CD4-positive, alpha-beta T cell (primary cell): ENCODE measurements at regions not wholly inside any gene's neighbourhood (a gene's known extent, or its start where the extent isn't known, plus 50 kb on each side); places are given as distances from the start of the nearest gene placed in this dataset.

Source experiments
- ATAC-seq: fragments of 200-7000 bp; cut with Tn5 transposase; one replicate; pipeline ENCODE4 v1.10.0; 2022; ENCODE audit warnings: mild to moderate bottlenecking; ENCODE audit not compliant: poor library complexity
- CTCF ChIA-PET: fragments of 350-600 bp; sonication (Branson Sonifier 250); formaldehyde crosslinking; loops from one replicate; lab custom pipeline; 2021; ENCODE audit warnings: antibody characterized with exemption, inconsistent platforms; lab: Charles Lee
- POLR2A ChIA-PET: fragments of 350-600 bp; sonication (Branson Sonifier 250); formaldehyde crosslinking; loops from one replicate; lab custom pipeline; 2021; ENCODE audit warnings: antibody characterized with exemption, inconsistent platforms; lab: Charles Lee
- DNase-seq, 14 experiments: peaks; one replicate each; pipeline ENCODE4 v3.0.0-alpha.2; 2013 to 2020; ENCODE audit warnings: mixed read lengths in 2 of 14
- H3K27ac ChIP-seq, 2 donors: one replicate each; pipeline versions ENCODE4 v1.5.1 to v1.7.0; 2013; ENCODE audit warnings: low read length in 2 of 2, low read depth in 1 of 2, mild to moderate bottlenecking in 1 of 2
- H3K27me3 ChIP-seq, 2 experiments: 1 replicate in 1 of 2; 2 replicates in 1 of 2; pipeline versions ENCODE4 v1.6.1 to v1.7.0; 2013; ENCODE audit warnings: low read length in 2 of 2, control low read depth in 1 of 2, mild to moderate bottlenecking in 1 of 2, moderate library complexity in 1 of 2; ENCODE audit not compliant: insufficient read depth in 2 of 2, control insufficient read depth in 1 of 2
- H3K36me3 ChIP-seq: one replicate; pipeline ENCODE4 v1.6.1; 2013; ENCODE audit warnings: low read length, control low read depth; ENCODE audit not compliant: insufficient read depth
- H3K4me1 ChIP-seq: one replicate; pipeline ENCODE4 v1.6.1; 2013; ENCODE audit warnings: low read length, control low read depth; ENCODE audit not compliant: insufficient read depth
- H3K4me3 ChIP-seq: one replicate; pipeline ENCODE4 v1.5.1; 2013; ENCODE audit warnings: mild to moderate bottlenecking, low read length, moderate library complexity
- H3K9me3 ChIP-seq, 2 experiments: 1 replicate in 1 of 2; 2 replicates in 1 of 2; pipeline versions ENCODE4 v1.6.1 to v1.7.0; 2013; ENCODE audit warnings: low read length in 2 of 2, mild to moderate bottlenecking in 2 of 2, control low read depth in 1 of 2, moderate library complexity in 1 of 2; ENCODE audit not compliant: control insufficient read depth in 1 of 2, insufficient read depth in 1 of 2
- H3K27ac Mint-ChIP-seq: one replicate; pipeline ENCODE4 v1.8.0; 2020; ENCODE audit warnings: mixed read lengths
- H3K27me3 Mint-ChIP-seq: one replicate; pipeline ENCODE4 v1.8.0; 2021; ENCODE audit warnings: mixed read lengths
- H3K36me3 Mint-ChIP-seq: one replicate; pipeline ENCODE4 v1.8.0; 2021; ENCODE audit warnings: low read depth, mixed read lengths
- H3K4me1 Mint-ChIP-seq: one replicate; pipeline ENCODE4 v1.8.0; 2021; ENCODE audit warnings: low read depth, mixed read lengths
- H3K4me3 Mint-ChIP-seq: one replicate; pipeline ENCODE4 v1.8.0; 2020; ENCODE audit warnings: mild to moderate bottlenecking, mixed read lengths
- H3K9me3 Mint-ChIP-seq: one replicate; pipeline ENCODE4 v1.8.0; 2020; ENCODE audit warnings: mixed read lengths
- CTCF ChIP-seq: fragments of 200-600 bp; IDR thresholded peaks from one replicate; pipeline ENCODE4 v1.8.0; 2022; ENCODE audit warnings: antibody characterized with exemption, mild to moderate bottlenecking
- intact Hi-C, 2 experiments: fragments of 100-400 bp; cut with DNase I in 1 of 2; cut with micrococcal nuclease in 1 of 2; formaldehyde crosslinking; loops; one replicate each; pipeline versions ENCODE4 v1.15.1 to v1.9.0; 2023 to 2025; cut with DNase I, micrococcal nuclease

DNA sequence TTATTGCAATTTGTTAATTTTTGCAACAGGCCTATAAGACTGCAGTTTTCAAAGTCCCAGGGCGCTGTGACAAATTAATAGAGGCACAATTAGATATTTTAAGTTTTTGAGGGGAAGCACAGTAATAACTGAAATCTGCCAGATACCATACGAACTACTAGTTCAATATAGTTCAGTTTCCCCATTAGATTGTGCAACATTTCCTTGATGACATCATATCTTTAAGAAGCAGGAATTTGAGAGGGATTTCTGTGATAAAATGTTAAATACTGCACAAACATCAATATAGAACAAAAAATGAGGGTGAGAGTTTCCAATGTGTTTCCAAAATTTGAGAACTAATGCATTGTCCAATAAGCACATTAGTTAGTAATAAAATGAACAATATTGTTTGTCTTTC, 56.7 kb upstream of the GRIN3A start:
- Histone ChIP-seq H3K36me3 (no peaks in the 10 kb centered on the region), H3K4me3 (no peak overlapping the region), H3K27ac (no peak overlapping the region), H3K9me3 (peaks cover 0 to 3% of the 10 kb centered on the region in 2 experiments), H3K4me1 (no peaks in the 10 kb centered on the region), H3K27me3 (peaks cover 0 to 3% of the 10 kb centered on the region in 2 experiments)
- no peak for DNase-seq
- intact Hi-C loops: no loop called here
- TF ChIP-seq CTCF: no peak
- no peak overlapping the region for H3K4me3 Mint-ChIP-seq
- ChIA-PET CTCF (no interaction called here), POLR2A (no interaction called here)
- H3K4me1 Mint-ChIP-seq: no peaks in the 10 kb centered on the region
- ATAC-seq: no peak
- H3K27ac Mint-ChIP-seq: no peak overlapping the region
- H3K27me3 Mint-ChIP-seq: peaks cover 4% of the 10 kb centered on the region
- H3K9me3 Mint-ChIP-seq: no peaks in the 10 kb centered on the region
- no peaks in the 10 kb centered on the region for H3K36me3 Mint-ChIP-seq

DNA sequence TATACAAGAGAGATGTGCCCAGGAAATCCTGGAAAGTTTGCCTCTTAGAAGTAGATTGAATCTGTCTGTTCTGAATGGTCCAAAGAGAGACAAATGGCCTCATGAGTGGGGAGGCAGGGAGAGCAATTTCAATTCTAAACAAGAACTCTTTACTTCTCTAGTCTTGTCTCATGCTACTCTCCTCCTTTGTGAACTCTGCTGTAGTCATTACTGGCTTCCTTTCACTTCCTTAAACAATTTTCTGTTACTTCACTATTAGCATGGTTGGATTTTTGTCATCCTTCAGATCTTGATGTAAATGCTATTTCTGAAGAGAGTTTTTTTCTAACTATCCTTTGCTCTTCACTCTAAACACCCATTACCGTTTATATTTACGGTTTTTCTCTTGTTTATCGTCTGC, 54.0 kb upstream of the GRIN3A start:
- peaks cover 0 to 3% of the 10 kb centered on the region in 2 experiments for H3K9me3 ChIP-seq
- peaks cover 0 to 3% of the 10 kb centered on the region in 2 experiments for H3K27me3 ChIP-seq
- Mint-ChIP-seq H3K4me3 (no peak overlapping the region), H3K36me3 (no peaks in the 10 kb centered on the region), H3K9me3 (no peaks in the 10 kb centered on the region), H3K27me3 (peaks cover 4% of the 10 kb centered on the region), H3K27ac (no peak overlapping the region), H3K4me1 (no peaks in the 10 kb centered on the region)
- no peak overlapping the region for H3K27ac ChIP-seq
- CTCF ChIA-PET: no interaction called here
- intact Hi-C loops: no loop called here
- H3K4me3 ChIP-seq: no peak overlapping the region
- POLR2A ChIA-PET: no interaction called here
- TF ChIP-seq CTCF: no peak
- no peak for ATAC-seq
- no peaks in the 10 kb centered on the region for H3K36me3 ChIP-seq
- no peak for DNase-seq
- no peaks in the 10 kb centered on the region for H3K4me1 ChIP-seq

GRCh38 chr9:101791938-101792337, 53.5 kb upstream of the GRIN3A start:
- ATAC-seq: no peak
- Mint-ChIP-seq H3K36me3 (no peaks in the 10 kb centered on the region), H3K27me3 (peaks cover 4% of the 10 kb centered on the region), H3K9me3 (no peaks in the 10 kb centered on the region), H3K4me3 (no peak overlapping the region), H3K27ac (no peak overlapping the region), H3K4me1 (no peaks in the 10 kb centered on the region)
- Histone ChIP-seq H3K4me3 (no peak overlapping the region), H3K27me3 (peaks cover 0 to 3% of the 10 kb centered on the region in 2 experiments), H3K27ac (no peak overlapping the region), H3K4me1 (no peaks in the 10 kb centered on the region), H3K36me3 (no peaks in the 10 kb centered on the region), H3K9me3 (peaks cover 0 to 3% of the 10 kb centered on the region in 2 experiments)
- ChIA-PET POLR2A (no interaction called here), CTCF (no interaction called here)
- peak in 1 of 14 experiments; percentile 5 for DNase-seq
- TF ChIP-seq CTCF: no peak
- intact Hi-C loops: no loop called here
